Activated B cell treated with CpG ODN at 0.5 μM for 24 hours (primary cell): ENCODE measurements at regions not wholly inside any gene's neighbourhood (a gene's known extent, or its start where the extent isn't known, plus 50 kb on each side); places are given as distances from the start of the nearest gene placed in this dataset.
"Not testable (repeated sequence)": the region's sequence is repeated elsewhere in the genome, so short reads cannot be mapped to it uniquely, and the experiment has no call there.

Source experiments
- ATAC-seq: fragments of 200-7000 bp; cut with Tn5 transposase; one replicate; pipeline ENCODE4 v1.10.0; 2021; ENCODE audit warnings: low read depth, mild to moderate bottlenecking, moderate library complexity
- CTCF ChIA-PET: fragments of 350-600 bp; sonication (Branson Sonifier 250); formaldehyde crosslinking; loops from one replicate; lab custom pipeline; 2021; ENCODE audit warnings: antibody characterized with exemption; lab: Charles Lee
- POLR2A ChIA-PET: fragments of 350-600 bp; sonication (Branson Sonifier 250); formaldehyde crosslinking; loops from one replicate; lab custom pipeline; 2021; ENCODE audit warnings: antibody characterized with exemption; lab: Charles Lee
- DNase-seq: peaks from one replicate; pipeline ENCODE4 v3.0.0; 2022
- H3K27ac Mint-ChIP-seq: one replicate; pipeline ENCODE4 v1.8.0; 2020; ENCODE audit warnings: mixed read lengths
- H3K27me3 Mint-ChIP-seq: one replicate; pipeline ENCODE4 v1.8.0; 2021; ENCODE audit warnings: mixed read lengths
- H3K36me3 Mint-ChIP-seq: one replicate; pipeline ENCODE4 v1.8.0; 2021; ENCODE audit warnings: low read depth, mixed read lengths
- H3K4me1 Mint-ChIP-seq: one replicate; pipeline ENCODE4 v1.8.0; 2021; ENCODE audit warnings: mixed read lengths
- H3K4me3 Mint-ChIP-seq: one replicate; pipeline ENCODE4 v1.8.0; 2020; ENCODE audit warnings: mild to moderate bottlenecking, mixed read lengths
- H3K9me3 Mint-ChIP-seq: one replicate; pipeline ENCODE4 v1.8.0; 2020; ENCODE audit warnings: mixed read lengths
- CTCF ChIP-seq: fragments of 200-600 bp; IDR thresholded peaks from one replicate; pipeline ENCODE4 v1.8.0; 2022; ENCODE audit warnings: antibody characterized with exemption, mild to moderate bottlenecking
- intact Hi-C: fragments of 100-400 bp; cut with micrococcal nuclease; formaldehyde crosslinking; loops from one replicate; pipeline ENCODE4 v1.15.1; 2024

GRCh38 chr15:24078310-24079029 is 391.4 kb upstream of the NDN start:
- Mint-ChIP-seq H3K27me3 (no peaks in the 10 kb centered on the region), H3K9me3 (peaks cover 14% of the 10 kb centered on the region), H3K36me3 (no peaks in the 10 kb centered on the region), H3K27ac (no peak overlapping the region), H3K4me3 (no peak overlapping the region), H3K4me1 (no peaks in the 10 kb centered on the region)
- POLR2A ChIA-PET = no interaction called here
- DNase-seq (no peak), ATAC-seq (no peak)
- CTCF ChIA-PET = no interaction called here
- TF ChIP-seq CTCF = no peak
- intact Hi-C loops = no loop called here

- H3K4me3 Mint-ChIP-seq, intact Hi-C loops, POLR2A ChIA-PET, H3K36me3 Mint-ChIP-seq, H3K27me3 Mint-ChIP-seq, DNase-seq, H3K4me1 Mint-ChIP-seq, H3K27ac Mint-ChIP-seq, ATAC-seq: not testable (repeated sequence)
- CTCF ChIA-PET = interaction anchor here (0.6 kb wide), 1 partner anchor 89 kb away, joined by 4 read pairs; no protein-coding TSS in a partner anchor
- peaks cover 37% of the 10 kb centered on the region for H3K9me3 Mint-ChIP-seq
These were observed 401.8 kb upstream of the NDN start for GRCh38 chr15:24088941-24089340.

GRCh38 chr15:24101503-24101902 is 414.4 kb upstream of the NDN start:
- intact Hi-C loops, CTCF ChIA-PET, H3K27me3 Mint-ChIP-seq, H3K4me3 Mint-ChIP-seq, H3K27ac Mint-ChIP-seq, ATAC-seq, H3K36me3 Mint-ChIP-seq, H3K4me1 Mint-ChIP-seq, DNase-seq, POLR2A ChIA-PET: not testable (repeated sequence)
- peaks cover 15% of the 10 kb centered on the region for H3K9me3 Mint-ChIP-seq

GRCh38 chr15:24107524-24107923 is 420.4 kb upstream of the NDN start:
- H3K36me3 Mint-ChIP-seq, POLR2A ChIA-PET, H3K4me1 Mint-ChIP-seq, H3K9me3 Mint-ChIP-seq, H3K27me3 Mint-ChIP-seq, CTCF ChIA-PET, ATAC-seq, intact Hi-C loops, H3K27ac Mint-ChIP-seq, DNase-seq, H3K4me3 Mint-ChIP-seq: not testable (repeated sequence)

GRCh38 chr15:24107948-24108347 is 420.8 kb upstream of the NDN start:
- H3K36me3 Mint-ChIP-seq, H3K4me1 Mint-ChIP-seq, ATAC-seq, H3K9me3 Mint-ChIP-seq, H3K27ac Mint-ChIP-seq, POLR2A ChIA-PET, CTCF ChIA-PET, DNase-seq, H3K4me3 Mint-ChIP-seq, intact Hi-C loops, H3K27me3 Mint-ChIP-seq: not testable (repeated sequence)

- ATAC-seq, H3K36me3 Mint-ChIP-seq, CTCF ChIA-PET, H3K27ac Mint-ChIP-seq, H3K27me3 Mint-ChIP-seq, H3K9me3 Mint-ChIP-seq, POLR2A ChIA-PET, DNase-seq, H3K4me1 Mint-ChIP-seq, intact Hi-C loops, H3K4me3 Mint-ChIP-seq: not testable (repeated sequence)
These were observed 421.2 kb upstream of the NDN start for GRCh38 chr15:24108349-24108748.

- CTCF ChIA-PET, intact Hi-C loops, H3K4me3 Mint-ChIP-seq, H3K27ac Mint-ChIP-seq, ATAC-seq, H3K4me1 Mint-ChIP-seq, H3K36me3 Mint-ChIP-seq, H3K27me3 Mint-ChIP-seq, H3K9me3 Mint-ChIP-seq, DNase-seq, POLR2A ChIA-PET: not testable (repeated sequence)
These were observed 452.5 kb upstream of the NDN start for GRCh38 chr15:24139622-24140021.

- intact Hi-C loops, H3K4me1 Mint-ChIP-seq, H3K36me3 Mint-ChIP-seq, DNase-seq, POLR2A ChIA-PET, H3K4me3 Mint-ChIP-seq, ATAC-seq, H3K27ac Mint-ChIP-seq, H3K27me3 Mint-ChIP-seq, CTCF ChIA-PET, H3K9me3 Mint-ChIP-seq: not testable (repeated sequence)
These were observed 458.0 kb upstream of the NDN start for GRCh38 chr15:24145070-24145469.
